Amniotic epithelial cell (primary cell): ENCODE measurements at regions not wholly inside any gene's neighbourhood (a gene's known extent, or its start where the extent isn't known, plus 50 kb on each side); places are given as distances from the start of the nearest gene placed in this dataset.
"Not testable (repeated sequence)": the region's sequence is repeated elsewhere in the genome, so short reads cannot be mapped to it uniquely, and the experiment has no call there.

Experiments used
- DNase-seq: peaks from one replicate; pipeline ENCODE4 v3.0.0-alpha.2; 2010; ENCODE audit warnings: low read depth

- no peak for DNase-seq
These were observed 125.1 kb upstream of the KCTD7 start for GRCh38 chr7:66503551-66504031.

DNA sequence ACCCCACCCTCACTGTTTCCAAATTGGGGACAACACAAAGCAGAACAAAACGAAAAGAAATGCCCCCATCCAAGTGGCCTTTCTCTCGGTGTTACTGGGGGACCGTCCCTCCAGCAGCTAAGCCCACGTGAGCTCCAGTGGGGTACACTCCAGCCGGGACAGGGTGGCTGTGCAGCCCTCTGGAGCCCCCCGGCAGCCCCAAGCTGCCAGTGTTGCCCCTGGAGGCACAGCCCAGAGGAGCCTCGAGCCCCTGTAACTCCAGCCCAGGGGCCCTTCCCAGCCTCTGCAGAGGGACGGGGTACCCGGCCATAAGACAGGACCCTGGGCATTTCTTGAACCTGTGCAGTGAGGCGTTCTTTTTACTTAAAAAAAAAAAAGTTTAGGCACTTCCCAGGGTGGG lies 124.5 kb upstream of the KCTD7 start:
- no peak for DNase-seq

- no peak for DNase-seq
These were observed 123.7 kb upstream of the KCTD7 start for GRCh38 chr7:66505009-66505408.

- DNase-seq: no peak
These were observed 122.9 kb upstream of the KCTD7 start for GRCh38 chr7:66505531-66506451.

- not testable (repeated sequence) for DNase-seq
These were observed 122.0 kb upstream of the KCTD7 start for GRCh38 chr7:66506703-66507102.

DNA sequence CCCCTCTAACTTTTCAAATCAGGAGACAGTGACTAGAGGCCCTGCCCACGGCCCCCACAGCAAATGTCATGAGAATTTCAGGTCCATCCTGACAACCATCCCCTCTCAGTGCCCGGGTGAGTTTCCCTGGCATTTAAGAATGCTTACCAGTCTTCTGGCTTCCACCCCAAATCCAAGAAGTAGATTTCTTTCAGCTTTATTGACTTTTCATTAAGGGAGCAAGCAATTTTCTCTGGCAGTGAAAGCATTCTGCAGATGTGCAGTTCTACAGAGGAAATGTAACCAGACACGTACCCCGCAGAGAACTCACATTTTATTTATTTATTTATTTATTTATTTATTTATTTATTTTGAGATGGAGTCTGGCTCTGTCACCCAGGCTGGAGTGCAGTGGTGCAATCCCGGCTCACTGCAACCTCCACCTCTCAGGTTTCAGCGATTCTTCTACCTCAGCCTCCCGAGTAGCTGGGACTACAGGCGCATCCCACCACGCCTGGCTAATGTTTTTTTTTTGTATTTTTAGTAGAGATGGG lies 120.9 kb upstream of the KCTD7 start:
- DNase-seq: no peak

GRCh38 chr7:66508431-66508830 lies 120.2 kb upstream of the KCTD7 start:
- no peak for DNase-seq

DNA sequence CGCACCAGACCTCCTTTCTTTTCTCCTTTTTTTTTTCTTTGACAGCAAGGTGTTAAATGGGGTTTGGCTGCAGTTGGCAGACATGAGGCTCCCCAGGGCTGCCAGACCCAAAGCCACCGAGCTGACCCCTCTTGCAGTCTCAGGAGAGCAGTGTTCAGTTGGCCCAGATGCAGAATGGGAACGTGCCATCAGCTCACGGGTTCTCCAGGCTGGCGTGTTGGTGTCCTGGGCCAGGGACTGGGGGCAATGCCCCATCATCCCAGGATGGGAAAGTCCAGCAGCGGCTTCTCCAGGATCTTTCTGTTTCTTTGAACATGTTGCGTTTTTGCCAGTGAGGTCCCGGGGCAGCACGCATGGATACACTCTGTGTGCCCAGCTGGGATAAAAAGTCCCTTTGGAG lies 114.6 kb upstream of the KCTD7 start:
- no peak for DNase-seq

DNA sequence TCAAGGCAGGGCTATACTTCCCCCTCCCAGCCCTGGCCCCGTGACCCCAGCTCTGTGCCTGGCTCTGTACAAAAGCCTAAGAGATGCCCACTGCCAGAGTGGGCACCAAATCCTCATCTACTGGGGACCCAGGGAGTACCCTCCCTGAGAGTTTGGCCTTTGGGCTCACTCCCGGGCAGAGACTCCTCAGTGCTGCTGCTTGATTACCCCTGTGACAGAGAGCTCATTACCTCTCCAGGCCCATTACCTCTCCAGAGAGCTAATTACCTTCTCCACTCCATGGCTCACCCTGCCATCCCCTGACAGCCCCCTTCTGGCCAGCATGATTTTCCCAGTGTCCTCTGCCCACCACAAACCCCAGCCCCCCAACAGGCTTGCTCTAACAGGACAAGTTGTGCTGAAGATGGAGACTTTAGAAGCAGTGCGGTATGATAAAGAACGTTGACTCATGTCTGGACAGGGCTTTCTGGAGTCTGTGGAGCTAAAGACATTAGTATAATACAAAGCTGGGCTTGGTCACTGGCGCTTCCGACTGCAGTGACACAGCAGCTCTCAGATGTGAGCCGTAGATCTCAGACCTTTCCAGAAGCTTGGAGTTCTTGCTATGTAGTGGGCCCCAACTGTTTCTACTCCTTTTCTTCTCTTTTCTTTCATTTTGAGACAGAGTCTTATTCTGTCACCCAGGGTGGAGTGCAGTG lies 111.3 kb upstream of the KCTD7 start:
- DNase-seq: peak; percentile 58

DNA sequence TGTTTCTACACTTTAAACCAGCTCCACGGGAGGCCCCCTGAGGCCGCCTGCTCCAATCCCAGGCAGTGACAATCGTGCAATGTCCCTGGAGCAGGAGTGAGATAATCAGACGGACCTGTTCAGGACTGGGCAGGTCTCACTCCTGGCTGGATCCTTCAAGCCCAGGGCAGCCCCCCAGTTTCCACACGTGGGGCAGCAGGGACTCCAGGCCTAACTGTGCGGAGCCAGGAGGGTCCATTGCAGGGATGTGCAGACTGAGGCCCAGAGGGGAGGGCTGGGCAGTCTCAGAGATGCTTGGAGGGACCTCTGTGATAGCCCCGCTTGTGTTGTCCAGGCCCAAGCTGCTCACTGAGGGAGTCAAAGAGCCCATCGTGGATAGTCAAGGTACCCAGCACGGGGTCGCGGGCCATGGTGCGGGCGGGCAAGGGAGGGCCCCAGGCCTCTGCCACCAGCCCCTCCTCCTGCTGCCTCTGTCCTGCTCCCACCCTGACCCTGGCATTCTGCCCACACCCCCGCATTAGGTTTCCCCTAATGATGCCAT lies 110.5 kb upstream of the KCTD7 start:
- no peak for DNase-seq

DNA sequence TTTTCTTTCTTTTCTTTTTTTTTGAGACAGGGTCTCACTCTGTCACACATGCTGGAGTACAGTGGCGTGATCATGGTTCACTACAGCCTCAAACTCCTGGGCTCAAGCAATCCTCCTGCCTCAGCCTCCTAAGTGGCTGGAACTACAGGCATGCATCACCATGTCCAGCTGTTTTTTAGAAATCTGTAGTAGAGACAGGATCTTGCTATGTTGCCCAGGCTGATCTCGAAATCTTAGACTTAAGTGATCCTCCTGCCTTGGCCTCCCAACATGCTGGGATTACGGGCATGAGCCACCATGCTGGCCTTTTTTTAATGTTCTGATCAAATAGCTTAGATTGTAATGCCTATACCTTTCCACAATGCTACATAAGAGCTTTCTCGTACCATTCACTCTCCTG lies 107.0 kb upstream of the KCTD7 start:
- no peak for DNase-seq

GRCh38 chr7:66522518-66522917 lies 106.2 kb upstream of the KCTD7 start:
- DNase-seq: no peak

DNA sequence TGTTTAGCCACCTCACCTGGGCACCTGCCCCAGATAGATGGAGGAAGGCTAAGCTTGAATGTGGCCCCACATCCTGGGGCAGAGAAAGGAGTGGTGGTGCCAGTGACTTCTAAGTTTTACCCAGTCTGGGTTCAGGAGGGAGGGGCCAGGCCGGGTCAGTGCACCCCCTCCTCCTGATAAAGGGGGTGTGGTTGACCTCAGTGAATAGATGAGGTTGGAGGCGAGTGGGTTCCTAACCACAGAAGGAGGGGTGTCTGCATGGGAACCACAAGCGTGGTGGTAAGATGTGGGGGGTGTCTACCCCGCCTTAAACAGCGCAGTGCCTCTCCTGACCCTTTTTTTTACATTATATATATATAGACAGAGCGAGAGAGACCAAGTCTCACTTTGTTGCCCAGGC lies 105.3 kb upstream of the KCTD7 start:
- no peak for DNase-seq

- no peak for DNase-seq
These were observed 103.9 kb upstream of the KCTD7 start for GRCh38 chr7:66524738-66525137.

GRCh38 chr7:66526782-66527181 lies 101.9 kb upstream of the KCTD7 start:
- not testable (repeated sequence) for DNase-seq

DNA sequence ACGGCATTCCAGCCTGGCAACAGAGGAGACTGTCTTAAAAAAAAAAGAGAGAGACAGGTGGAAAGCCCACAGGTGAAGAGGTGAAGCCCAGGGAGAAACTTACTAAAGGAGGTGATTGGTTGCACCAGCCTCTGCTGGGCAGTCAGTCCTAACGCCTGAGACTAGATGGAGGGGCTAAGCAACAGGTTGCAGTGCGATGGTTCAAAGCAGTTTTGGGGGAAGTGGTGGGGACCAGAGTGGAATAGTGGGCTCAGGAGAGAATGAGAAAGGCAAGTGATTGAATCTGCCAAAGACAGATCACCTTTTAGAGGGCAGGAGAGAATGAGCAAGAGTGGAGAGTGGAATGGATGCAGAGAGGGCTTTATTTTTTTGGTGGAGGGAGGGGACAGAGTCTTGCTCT lies 100.0 kb upstream of the KCTD7 start:
- no peak for DNase-seq

DNA sequence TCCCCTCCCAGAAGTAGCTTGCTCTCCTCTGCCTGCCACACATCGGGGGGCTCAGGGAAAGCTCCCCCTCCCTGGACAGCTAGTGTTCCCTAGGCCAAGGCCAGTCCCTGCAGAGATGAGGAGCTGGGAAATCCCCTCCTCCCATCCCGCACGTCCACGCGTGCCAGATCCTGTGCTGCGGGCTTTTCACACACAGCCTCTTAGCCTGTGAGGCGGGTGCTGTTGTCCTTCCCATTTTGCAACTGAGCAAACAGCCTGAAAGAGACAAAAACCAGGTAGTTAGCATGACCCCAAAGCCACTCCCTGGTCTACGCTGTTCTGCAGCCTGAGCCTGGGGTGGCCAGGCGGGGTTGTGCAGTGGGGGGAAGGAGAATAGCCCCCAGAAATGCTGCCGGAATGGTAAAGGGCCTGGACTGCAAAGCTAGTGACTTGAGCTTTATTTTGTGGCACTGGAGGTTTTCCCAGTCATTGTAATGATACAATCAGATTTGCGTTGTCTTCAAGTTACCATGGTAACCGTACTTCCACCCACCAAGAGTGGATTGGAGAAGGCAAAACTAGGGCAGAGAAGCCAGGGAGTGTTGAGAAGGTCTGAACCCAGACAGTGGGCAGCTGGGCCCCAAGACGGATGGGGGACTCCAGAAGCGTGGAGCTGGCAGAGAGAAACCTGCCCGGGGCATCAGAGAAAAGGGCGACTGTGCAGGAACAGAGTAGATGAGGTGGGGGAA lies 98.6 kb upstream of the KCTD7 start:
- no peak for DNase-seq

- DNase-seq: no peak
These were observed 93.0 kb upstream of the KCTD7 start for GRCh38 chr7:66535414-66536329.

- DNase-seq: no peak
These were observed 91.3 kb upstream of the KCTD7 start for GRCh38 chr7:66537380-66537779.

GRCh38 chr7:66537876-66538275 lies 90.8 kb upstream of the KCTD7 start:
- no peak for DNase-seq

DNA sequence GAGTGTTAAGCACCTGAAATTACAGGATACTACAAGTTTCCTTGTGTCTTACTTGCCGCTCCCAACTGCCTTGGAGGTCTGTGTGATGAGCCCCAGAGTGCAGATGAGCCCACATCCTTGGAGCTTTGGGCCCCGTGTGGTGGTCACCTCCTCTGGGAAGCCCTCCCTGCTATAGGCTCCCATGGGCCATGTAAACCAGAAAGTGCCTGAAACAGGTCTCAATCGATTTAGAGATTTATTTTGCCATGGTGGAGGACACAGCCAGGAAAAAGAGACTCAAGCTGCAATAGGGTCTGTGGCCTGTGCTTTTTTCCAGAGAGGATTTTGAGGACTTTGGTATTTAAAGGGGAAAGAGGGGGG lies 89.4 kb upstream of the KCTD7 start:
- no peak for DNase-seq
